ENCODE measurements at regions not wholly inside any gene's neighbourhood (a gene's known extent, or its start where the extent isn't known, plus 50 kb on each side); places are given as distances from the start of the nearest gene placed in this dataset.

DNA sequence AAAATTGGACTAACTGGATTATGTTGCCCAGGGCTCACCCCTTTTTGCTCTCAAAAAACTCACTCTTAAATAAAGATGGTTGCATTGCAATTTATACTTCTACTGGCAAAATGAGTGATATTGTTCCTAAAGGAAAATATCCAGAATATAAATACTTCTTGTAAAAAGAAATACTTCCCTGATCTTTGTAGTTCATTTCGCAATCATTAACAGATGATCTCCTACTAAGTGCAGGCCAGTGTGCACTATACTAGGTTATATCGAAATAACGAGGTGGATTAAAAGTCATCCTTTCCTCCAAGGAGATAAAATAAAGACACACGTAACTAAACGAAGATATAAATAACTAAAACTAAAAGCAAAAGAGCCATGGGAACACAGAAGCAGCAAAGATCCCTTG is 63.0 kb downstream of the MEX3B start:
- TF ChIP-seq, protein P1, sequence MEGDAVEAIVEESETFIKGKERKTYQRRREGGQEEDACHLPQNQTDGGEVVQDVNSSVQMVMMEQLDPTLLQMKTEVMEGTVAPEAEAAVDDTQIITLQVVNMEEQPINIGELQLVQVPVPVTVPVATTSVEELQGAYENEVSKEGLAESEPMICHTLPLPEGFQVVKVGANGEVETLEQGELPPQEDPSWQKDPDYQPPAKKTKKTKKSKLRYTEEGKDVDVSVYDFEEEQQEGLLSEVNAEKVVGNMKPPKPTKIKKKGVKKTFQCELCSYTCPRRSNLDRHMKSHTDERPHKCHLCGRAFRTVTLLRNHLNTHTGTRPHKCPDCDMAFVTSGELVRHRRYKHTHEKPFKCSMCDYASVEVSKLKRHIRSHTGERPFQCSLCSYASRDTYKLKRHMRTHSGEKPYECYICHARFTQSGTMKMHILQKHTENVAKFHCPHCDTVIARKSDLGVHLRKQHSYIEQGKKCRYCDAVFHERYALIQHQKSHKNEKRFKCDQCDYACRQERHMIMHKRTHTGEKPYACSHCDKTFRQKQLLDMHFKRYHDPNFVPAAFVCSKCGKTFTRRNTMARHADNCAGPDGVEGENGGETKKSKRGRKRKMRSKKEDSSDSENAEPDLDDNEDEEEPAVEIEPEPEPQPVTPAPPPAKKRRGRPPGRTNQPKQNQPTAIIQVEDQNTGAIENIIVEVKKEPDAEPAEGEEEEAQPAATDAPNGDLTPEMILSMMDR (IDR thresholded peaks at IDR 0.05), result no peak
- TF ChIP-seq ZFX (IDR thresholded peaks at IDR 0.05; ENCODE audit: borderline replicate concordance), result no peak
